Inflammatory macrophage treated with lipopolysaccharide for 1 hour (primary cell): ENCODE measurements at regions not wholly inside any gene's neighbourhood (a gene's known extent, or its start where the extent isn't known, plus 50 kb on each side); places are given as distances from the start of the nearest gene placed in this dataset.

Experiments
- DNase-seq, 2 donors: peaks; one replicate each; pipeline ENCODE4 v3.0.0-alpha.2; 2020 to 2022

GRCh38 chr4:189304167-189304566 lies 636.5 kb upstream of the FRG1 start:
- DNase-seq = no peak

GRCh38 chr4:189304809-189305208 lies 635.9 kb upstream of the FRG1 start:
- DNase-seq = no peak

GRCh38 chr4:189305500-189305899 lies 635.2 kb upstream of the FRG1 start:
- DNase-seq = no peak

DNA sequence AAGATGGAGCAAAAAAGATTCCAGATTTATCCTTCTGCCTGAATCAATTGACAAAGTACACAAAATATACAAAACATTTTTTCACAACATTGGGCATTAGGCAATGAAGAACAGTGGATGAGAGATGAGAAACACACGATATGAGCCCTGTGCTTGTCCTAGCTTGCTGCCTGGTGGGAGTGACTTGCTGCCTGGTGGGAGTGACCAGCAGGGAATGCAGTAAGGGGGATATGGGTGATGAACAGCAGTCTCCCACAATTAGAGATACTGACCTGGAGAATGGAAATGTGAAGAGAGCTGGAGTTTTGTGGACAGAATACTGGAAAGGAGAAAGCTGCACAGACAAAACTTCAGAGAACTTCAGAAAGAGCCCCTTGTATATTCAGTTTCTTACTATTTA lies 629.4 kb upstream of the FRG1 start:
- DNase-seq = no peak

- DNase-seq = no peak
These were observed 627.6 kb upstream of the FRG1 start for GRCh38 chr4:189313064-189313463.

GRCh38 chr4:189313861-189314513 lies 626.7 kb upstream of the FRG1 start:
- DNase-seq = no peak

DNA sequence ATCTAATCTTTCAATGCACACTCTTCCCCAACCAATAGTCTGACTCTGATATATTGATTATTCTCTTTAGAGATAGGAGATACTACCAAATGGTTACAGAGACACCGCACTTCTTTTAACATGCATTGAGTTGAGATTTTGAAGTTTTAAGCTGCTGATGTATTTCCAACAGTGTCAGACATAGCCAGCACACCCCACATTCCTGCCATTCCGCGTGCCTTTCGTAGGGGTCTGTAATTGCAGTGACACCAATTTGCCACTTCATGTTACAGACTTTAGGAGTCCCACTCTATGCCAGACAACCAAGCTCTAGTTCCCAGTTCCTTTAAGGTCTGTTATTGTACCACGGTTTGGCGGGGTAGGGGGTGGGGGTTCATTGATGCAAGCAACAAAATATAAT lies 618.2 kb upstream of the FRG1 start:
- DNase-seq = no peak

DNA sequence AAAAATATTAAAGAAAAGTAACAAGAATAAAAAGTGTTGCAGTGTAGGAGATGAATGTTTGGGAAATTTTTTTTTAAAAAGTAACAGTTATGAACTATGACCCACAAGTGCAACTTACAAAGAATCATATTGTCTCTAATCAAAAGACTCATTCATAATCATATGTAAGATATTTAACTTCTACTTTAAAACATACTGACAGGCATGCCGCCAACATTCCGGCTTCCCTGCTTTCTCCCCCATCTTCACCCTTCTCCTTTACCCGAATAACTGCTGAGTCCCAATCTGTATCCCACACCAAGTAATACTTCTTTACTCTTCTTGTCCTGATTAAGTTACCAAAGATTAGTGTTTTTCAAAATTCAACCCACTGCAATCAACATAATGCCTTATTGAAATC lies 598.8 kb upstream of the FRG1 start:
- DNase-seq = no peak

DNA sequence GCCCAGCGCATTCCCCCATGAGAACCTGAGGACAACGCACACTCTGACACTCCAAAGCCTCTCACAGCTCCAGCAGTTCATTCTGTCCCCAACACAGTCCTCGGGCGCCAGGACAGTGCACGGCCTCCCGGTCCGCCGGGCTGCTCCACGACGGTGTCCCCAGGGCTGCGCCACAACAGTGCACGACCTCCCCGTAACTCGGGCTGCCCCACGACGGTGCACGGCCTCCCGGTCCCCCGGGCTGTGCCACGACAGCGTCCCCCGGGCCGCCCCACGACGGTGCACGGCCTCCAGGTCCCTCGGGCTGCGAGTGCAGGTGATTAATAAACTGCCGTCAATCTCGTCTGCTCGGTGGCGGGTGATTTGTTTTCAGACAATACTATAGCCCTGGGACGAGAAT lies 585.1 kb upstream of the FRG1 start:
- no peak for DNase-seq

- no peak for DNase-seq
These were observed 578.3 kb upstream of the FRG1 start for GRCh38 chr4:189362364-189362763.

DNA sequence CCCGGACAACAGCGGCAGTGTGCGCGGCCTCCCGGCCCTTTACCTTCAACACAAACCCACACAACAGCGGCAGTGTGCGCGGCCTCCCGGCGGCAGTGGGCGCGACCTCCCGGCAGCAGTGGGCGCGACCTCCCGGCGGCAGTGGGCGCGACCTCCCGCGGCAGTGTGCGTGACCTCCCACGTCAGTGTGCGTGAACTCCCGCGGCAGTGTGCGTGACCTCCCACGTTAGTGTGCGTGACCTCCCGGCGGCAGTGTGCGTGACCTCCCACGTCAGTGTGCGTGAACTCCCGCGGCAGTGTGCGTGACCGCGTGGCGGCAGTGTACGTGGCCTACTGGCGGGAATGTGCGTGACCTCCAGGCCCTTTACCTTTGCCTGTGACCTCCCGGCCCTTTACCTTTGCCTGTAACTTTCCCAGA lies 576.6 kb upstream of the FRG1 start:
- DNase-seq = no peak

- no peak for DNase-seq
These were observed 575.2 kb upstream of the FRG1 start for GRCh38 chr4:189365451-189365850.

DNA sequence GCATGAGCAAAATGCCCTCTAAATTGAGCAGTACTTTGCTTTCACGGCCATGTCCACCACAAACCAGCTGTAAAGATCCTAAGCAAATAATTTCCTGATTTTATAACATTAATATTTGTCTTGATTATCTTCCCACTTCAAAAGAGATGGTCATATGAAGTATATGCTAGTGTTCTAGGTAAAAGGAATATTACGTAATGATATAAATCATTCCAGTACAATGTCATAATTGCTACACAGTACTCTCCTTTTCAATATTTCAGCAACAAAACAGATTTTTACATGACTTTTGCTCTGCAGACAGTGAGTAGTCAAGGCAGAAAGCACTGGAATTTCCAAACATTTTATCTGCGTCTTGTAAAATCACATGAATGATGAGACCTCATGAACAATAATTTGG lies 572.8 kb upstream of the FRG1 start:
- no peak for DNase-seq

DNA sequence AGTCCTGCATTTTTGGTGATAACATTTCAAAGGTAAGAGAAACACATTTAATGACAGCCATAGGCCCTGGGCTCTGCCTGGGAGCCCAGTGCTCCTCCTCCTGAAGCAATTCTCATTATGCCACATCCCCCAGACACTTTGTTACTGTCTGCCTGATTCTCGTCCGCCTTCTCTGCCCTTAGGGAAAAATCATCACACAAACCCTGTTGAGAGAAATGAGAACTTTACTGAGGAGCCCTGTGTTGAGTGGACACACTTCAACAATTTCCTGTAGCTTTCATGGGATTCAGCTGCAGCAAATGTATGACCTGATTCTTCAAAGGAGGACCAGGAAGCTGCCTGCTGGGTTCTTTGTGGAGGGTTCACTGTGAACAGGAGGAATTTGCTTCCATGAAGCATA lies 566.5 kb upstream of the FRG1 start:
- DNase-seq = no peak

GRCh38 chr4:189376901-189377300 lies 563.8 kb upstream of the FRG1 start:
- no peak for DNase-seq

GRCh38 chr4:189377569-189377968 lies 563.1 kb upstream of the FRG1 start:
- no peak for DNase-seq

DNA sequence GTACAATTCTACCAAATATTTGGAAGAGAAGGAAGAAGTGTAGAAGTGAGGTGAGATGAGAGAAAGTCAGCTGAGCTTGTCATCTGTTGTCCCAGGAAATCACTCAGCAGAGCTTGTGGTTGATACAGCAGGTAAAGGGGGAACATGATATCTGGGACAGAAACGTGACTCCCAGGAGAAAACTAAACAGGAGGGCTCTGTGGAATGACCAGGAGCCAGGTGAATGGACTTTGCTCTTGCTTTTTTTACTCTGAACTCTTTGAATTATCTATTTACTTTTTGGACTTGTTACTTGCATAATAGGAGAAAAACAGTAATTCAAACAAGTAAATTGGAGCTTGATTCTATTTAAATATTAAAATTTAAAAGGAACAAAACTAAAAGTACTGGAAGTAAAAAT lies 555.6 kb upstream of the FRG1 start:
- no peak for DNase-seq

DNA sequence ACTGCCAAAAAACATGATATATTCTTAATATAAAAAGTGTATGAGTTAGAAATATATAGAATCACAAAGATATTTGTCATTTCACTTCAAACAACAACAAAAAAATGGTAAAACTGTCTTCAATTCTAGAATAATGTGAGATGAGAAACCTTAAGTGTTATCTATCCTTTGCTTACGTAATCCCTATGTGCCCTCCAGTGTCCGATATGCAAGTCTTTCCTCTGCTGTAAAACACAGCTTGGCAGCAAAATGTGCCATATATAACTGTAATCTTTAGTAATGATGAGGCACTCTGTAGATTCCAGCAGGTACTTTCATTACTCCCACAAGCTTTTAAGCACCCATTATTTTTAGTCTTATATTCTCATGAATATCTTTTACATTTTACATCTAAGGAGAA lies 555.1 kb upstream of the FRG1 start:
- DNase-seq = no peak

GRCh38 chr4:189396435-189396834 lies 544.2 kb upstream of the FRG1 start:
- DNase-seq = no peak

- no peak for DNase-seq
These were observed 536.4 kb upstream of the FRG1 start for GRCh38 chr4:189404271-189404670.

- no peak for DNase-seq
These were observed 531.5 kb upstream of the FRG1 start for GRCh38 chr4:189409158-189409557.

DNA sequence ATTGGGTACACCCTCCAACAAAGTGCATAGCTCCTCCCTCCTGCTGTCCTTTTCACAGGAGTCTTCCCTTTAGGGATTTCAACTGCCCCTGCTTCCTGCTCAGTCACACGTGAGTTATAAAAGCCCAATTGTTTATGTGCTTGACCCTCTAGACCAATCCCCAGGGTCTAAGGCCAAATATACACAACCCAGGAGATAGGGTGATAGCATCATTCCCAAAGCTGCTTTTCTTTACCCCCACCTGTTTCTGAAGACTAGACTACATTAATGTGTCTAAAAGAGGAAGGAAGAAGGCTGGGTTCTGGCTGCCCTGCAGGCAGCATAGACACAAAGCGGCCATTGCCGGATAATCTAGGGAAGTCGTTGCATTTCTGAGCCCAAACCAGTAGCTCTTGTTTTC lies 526.7 kb upstream of the FRG1 start:
- DNase-seq = no peak

DNA sequence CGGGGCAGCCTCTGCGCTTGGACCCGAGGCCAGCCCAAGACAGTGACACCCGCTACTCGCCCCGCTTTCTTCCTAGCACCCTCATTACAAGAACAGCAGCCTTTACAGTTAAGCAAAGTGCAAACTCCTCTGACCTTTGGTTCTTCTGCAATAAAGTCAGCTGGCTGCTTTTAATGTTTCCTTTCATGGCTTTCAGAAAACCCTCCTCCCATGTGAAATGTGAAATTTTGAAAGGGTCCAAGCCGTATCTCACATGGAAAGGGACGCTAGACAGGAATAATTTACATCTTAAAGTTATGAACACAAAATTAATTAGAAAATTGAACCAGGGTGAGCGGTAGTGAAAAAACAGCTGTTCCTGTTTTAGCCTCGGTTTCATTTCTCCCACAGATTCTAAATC lies 520.1 kb upstream of the FRG1 start:
- DNase-seq = no peak

DNA sequence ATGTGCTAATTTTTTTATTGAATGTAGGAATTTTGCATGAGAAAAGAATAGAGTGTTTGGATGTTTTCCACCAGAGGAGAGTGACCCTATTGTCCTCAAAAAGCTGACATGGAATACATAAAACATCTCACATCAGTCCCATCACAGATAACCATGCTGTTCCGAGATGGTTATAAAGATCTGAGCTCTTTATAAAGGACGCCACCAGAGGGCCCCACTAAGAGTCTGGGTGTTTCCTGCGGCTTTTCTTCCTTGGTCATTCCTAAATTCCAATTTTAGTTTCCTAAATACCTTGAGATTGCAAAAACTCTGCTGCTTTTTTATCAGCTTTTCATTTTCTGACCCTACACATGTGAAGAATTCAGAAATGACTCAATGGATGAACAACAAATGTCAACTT lies 504.5 kb upstream of the FRG1 start:
- peak in 1 of 2 donors; percentile 25 for DNase-seq

- DNase-seq = no peak
These were observed 500.0 kb upstream of the FRG1 start for GRCh38 chr4:189440716-189441115.

DNA sequence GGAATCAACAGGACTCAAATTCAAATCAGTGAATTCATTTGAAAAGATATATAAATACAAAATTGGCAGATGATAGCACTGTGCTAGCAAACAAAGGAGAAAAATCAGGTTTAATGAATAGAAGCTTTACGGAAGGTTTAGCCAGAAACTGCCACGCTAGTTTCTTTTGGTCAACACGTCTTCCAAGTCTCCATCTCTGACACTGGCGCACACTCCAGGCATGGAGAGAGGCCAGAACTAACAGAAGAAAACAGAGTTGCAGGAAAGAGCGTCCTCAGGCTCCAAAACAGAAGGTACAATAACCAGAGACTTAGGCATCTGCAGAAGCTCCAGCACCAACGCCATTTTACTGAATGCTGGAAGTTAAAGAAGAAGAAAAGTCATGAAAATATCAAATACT lies 497.3 kb upstream of the FRG1 start:
- DNase-seq = no peak
